GM12865 (cell line): ENCODE measurements at regions not wholly inside any gene's neighbourhood (a gene's known extent, or its start where the extent isn't known, plus 50 kb on each side); places are given as distances from the start of the nearest gene placed in this dataset.

Experiments
- DNase-seq: peaks from one replicate; pipeline ENCODE4 v3.0.0; 2010; ENCODE audit warnings: low read depth
- H3K4me3 ChIP-seq: 2 replicates; pipeline ENCODE4 v1.5.1; 2011; ENCODE audit warnings: mild to moderate bottlenecking, low read depth, low read length, control low read depth
- CTCF ChIP-seq: IDR thresholded peaks from 2 replicates; pipeline ENCODE4 v1.5.1; 2011; ENCODE audit warnings: low read length, control low read depth, low read depth, inconsistent platforms; ENCODE audit not compliant: insufficient read depth; ENCODE audit errors: missing control alignments

GRCh38 chr11:71357414-71357813 lies 90.8 kb downstream of the DHCR7 start:
- TF ChIP-seq CTCF: no peak
- no peak overlapping the region for H3K4me3 ChIP-seq
- no peak for DNase-seq

DNA sequence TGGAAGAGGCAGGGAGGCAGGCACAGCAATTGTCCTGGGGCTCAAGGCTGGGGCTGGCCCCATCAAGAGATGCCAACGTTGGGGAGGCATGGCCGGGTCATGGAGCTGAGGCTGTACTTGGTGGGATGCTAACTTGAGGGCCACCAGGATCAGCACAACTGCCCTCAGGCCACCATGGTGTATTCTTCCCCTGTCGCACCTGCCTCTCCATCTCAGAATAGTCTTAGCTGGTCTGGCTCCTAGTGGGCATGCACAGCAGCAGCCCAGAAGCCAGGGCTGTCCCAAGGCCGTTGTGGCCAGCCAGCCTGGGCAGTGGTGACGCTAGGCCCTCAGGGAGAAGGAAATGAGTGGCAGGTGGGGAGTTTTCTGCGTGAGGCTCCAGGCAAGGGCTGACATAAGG lies 91.3 kb downstream of the DHCR7 start:
- TF ChIP-seq CTCF: no peak
- no peak for DNase-seq
- H3K4me3 ChIP-seq: no peak overlapping the region

DNA sequence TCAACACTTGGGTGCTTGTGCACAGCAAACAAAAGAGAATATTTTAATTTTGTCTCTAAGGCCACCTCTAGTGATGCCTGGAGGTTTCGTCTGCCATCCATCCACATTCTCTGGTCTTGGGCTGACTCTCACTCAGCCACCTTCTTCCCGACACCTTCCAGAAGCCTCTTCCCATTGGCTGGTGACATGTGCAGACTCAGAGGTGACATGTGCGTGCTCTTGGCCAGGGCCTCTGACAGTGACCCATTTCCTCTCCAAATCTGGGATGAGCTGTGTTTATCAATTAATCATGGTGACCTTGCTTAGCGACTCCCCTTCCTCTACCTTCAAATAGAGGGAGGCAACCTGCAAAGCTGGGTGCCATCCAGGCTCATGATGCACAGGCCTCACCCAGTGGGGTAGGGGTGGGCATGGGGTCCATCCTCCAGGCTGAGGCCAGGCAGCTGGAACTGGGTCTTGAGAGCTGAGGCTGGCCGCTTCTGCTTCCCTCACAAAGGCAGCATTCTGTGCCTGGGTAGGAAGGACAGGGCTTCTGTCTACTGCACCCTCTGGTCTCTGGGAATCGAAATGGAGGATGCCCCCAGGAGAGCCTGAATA lies 91.8 kb downstream of the DHCR7 start:
- DNase-seq: no peak
- H3K4me3 ChIP-seq: no peak overlapping the region
- no peak for TF ChIP-seq CTCF

DNA sequence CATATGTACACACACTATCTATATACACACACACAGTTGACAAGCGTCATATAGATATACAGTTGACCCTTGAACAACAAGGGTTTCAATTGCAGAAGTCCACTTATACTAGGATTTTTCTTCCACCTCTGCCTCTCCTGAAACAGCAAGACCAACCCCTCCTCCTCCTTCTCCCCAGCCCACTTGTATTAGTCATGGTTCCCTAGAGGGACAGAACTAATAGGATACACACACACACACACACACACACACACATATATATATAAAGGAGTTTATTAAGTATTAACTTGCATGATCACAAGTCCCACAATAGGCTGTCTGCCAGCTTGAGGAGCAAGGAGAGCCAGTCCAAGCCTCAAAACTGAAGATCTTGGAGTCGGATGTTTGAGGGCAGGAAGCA lies 92.9 kb downstream of the DHCR7 start:
- DNase-seq: no peak
- TF ChIP-seq CTCF: no peak
- no peak overlapping the region for H3K4me3 ChIP-seq

GRCh38 chr11:71354394-71355105 lies 93.6 kb downstream of the DHCR7 start:
- no peak for TF ChIP-seq CTCF
- no peak overlapping the region for H3K4me3 ChIP-seq
- no peak for DNase-seq

DNA sequence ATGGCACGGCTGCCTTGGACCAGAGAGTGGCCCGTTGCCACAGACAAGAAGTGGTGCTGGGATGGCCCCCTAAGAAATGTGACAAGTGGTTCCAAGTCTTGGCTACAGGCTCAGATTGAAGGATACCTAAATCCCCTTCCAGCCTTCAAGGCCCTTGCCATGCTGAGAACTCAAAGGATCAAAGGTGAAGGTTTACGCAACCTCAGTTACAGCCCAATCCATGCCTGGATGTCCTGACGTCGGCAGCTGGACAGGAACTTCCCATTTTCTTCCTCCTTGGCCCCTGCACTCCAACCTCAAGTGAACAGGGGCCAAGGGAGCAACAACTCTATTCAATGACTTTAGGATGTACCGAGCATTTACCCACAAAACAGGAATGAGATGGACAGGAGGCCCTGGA lies 95.4 kb downstream of the DHCR7 start:
- TF ChIP-seq CTCF: no peak
- no peak for DNase-seq
- H3K4me3 ChIP-seq: no peak overlapping the region

GRCh38 chr11:71352226-71352625 lies 96.0 kb downstream of the DHCR7 start:
- DNase-seq: no peak
- no peak overlapping the region for H3K4me3 ChIP-seq
- TF ChIP-seq CTCF: no peak
